Stimulated activated CD8-positive, alpha-beta memory T cell treated with anti-CD3 and anti-CD28 coated beads, Interleukin-4, amount 100 ng/mL, for 48 hours (primary cell): ENCODE measurements at regions not wholly inside any gene's neighbourhood (a gene's known extent, or its start where the extent isn't known, plus 50 kb on each side); places are given as distances from the start of the nearest gene placed in this dataset.
A peak's percentile ranks its signal among the peaks of the same experiment; 100 is the strongest.
"Not testable (repeated sequence)": the region's sequence is repeated elsewhere in the genome, so short reads cannot be mapped to it uniquely, and the experiment has no call there.

Source experiments
- DNase-seq: peaks from one replicate; pipeline ENCODE4 v3.0.0-alpha.2; 2020

GRCh38 chr9:103242486-103242885 is 247.4 kb downstream of the CYLC2 start:
- no peak for DNase-seq

DNA sequence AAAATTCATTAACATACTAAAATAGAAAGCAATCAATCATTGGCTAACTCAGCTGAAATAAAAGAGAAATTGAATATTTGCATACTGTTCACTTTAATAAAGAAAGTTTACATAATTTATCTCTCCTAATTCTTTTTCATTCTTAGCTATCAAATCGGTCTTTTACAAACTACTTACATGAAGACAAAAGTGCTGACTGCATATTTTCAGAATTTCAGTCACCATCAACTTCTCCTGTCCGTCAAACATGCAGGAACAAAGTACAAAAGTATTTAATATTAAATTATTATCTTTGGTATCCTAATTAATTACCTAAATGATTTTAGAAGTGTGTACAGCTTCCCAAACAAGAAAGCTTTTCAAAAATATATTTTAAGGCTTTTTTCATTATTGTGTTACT is 248.4 kb downstream of the CYLC2 start:
- no peak for DNase-seq

DNA sequence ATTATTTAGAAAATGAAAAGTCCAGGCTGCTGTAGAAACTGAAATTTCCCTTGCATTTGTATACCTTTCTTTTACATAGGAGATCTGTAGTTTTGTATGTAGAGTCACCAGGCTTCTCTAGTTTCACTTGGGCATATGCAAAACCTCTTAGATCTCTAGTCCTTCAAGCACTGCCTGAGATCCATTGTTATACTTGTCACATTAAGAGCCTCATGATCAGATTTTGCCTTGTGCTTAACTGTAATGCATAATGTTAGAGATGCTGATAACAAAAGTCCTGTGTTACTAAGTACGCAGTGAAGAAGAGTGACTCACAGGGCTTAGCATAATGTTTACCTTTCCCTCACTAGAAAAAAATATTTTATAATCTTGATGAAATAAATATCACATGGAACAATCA is 250.2 kb downstream of the CYLC2 start:
- no peak for DNase-seq

DNA sequence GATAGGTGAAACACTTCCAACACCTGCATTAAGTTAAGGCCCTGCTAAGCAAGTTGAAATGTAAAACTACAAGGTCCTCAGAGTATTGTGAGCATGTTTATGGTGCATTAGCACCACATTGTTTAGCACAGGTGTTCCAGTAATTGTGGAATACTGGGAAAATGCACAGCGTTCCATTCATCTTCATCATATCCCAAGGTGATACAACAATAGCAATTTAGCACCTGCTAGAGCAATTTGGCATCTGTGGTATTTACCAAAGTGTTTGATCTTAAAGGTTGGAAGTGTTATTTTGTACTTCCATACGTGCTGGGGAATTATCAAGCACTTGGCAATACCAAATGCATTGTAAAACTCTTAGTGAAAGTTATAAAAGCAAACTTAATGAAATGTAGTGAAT is 266.8 kb downstream of the CYLC2 start:
- DNase-seq = no peak

- DNase-seq = no peak
Measured at GRCh38 chr9:103266064-103266463, 270.9 kb downstream of the CYLC2 start.

GRCh38 chr9:103277240-103277639 is 282.1 kb downstream of the CYLC2 start:
- DNase-seq = no peak

GRCh38 chr9:103281126-103281525 is 286.0 kb downstream of the CYLC2 start:
- no peak for DNase-seq

DNA sequence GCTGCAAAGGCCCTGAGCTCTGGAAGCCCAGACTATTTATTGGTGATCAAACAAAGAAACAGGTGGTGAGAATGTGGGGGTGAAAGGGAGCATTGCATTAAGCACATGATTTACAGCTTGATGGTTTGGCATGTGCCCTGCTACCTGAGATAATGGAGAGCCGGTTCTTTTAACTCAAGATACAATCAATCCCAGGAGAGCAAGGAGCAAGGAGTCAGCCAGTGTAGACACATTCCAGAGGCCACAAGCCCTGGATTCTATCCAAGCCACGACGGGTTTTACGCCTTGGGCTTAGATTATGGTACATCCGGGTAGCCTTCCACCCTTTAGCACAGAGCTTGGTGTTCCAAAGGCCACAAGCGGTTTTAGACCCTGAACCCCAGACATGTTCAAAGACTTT is 292.2 kb downstream of the CYLC2 start:
- no peak for DNase-seq

GRCh38 chr9:103296189-103296588 is 301.1 kb downstream of the CYLC2 start:
- no peak for DNase-seq

DNA sequence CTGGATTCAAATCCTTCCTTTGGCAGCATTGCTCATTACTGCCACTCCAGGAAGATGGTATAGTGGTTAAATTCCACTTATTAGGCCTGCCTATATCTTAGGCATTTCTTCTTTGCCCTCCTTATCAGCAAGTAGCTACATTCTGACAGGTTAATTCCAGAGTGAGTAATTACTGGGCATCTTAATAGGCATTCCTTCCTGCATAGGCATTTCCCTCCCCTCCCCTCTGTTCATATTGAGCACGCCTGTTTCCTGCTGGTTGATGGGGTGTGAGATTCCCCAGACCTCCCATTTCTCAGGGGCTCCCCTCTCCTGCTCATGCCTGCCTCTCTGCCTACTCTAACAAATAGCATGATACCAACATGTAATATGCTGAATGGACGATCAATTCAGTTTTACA is 305.9 kb downstream of the CYLC2 start:
- DNase-seq = no peak

DNA sequence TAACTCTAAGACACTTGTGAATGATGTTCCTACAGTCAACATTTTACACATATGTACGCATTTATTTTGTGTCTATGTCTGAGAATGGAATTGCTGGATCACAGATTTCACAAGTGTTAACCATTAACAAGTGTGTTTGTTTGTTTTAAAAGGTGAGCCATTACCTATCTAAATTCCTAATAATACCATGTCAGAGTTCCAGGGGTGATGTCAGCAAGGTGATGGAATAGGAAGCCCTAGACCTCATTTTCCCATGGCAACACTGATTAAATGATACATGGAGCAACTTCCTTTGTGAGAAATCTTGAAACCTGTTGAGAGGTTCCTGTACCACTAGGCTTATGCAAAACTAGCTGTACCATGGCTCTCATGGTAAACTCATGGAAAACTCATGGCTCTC is 309.7 kb downstream of the CYLC2 start:
- DNase-seq = no peak

- DNase-seq = no peak
Measured at GRCh38 chr9:103319979-103320378, 324.8 kb downstream of the CYLC2 start.

DNA sequence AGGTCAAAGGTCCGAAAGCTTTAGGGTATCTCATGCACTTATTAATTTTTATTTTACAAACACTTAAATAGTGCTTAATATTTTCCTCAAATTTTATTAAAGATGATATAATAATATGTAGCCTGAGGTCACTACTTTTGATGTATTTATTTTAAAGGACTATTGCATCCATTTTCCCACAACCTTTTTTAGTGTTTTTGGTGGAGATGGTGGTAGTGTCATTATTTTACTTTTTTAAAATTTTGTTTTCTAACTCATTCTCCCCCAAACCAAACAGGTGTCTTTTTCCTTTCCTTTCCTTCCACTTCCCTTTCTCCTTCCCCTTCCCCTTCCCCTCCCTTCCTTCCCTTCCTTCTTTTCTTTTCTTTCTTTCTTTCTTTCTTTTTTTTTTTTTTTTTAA is 328.6 kb downstream of the CYLC2 start:
- DNase-seq = no peak

GRCh38 chr9:103335461-103335860 is 340.3 kb downstream of the CYLC2 start:
- DNase-seq = no peak

- DNase-seq = no peak
Measured at GRCh38 chr9:103355000-103355399, 359.9 kb downstream of the CYLC2 start.

- not testable (repeated sequence) for DNase-seq
Measured at GRCh38 chr9:103357980-103358379, 362.8 kb downstream of the CYLC2 start.

DNA sequence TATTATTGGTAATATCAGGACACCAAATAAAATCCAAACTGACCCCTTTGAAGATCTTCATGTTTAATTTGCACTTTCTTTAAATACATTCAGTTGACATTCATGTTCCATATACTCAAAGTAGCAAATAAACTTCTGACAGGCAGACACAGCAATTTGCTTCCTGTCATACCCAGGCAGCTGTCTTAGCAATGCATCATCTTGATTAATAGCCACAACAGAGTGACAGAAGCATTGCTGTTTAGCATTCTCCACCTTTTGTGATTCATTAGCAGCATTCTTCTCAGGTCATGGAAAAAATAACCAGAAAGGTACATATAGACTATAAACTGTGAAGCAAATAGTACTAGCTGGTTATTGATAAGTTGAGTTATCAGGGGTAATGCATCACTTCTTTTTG is 366.8 kb downstream of the CYLC2 start:
- no peak for DNase-seq

GRCh38 chr9:103362986-103363385 is 367.9 kb downstream of the CYLC2 start:
- no peak for DNase-seq

- no peak for DNase-seq
Measured at GRCh38 chr9:103364753-103365152, 369.6 kb downstream of the CYLC2 start.

- DNase-seq = no peak
Measured at GRCh38 chr9:103371152-103371551, 376.0 kb downstream of the CYLC2 start.

- no peak for DNase-seq
Measured at GRCh38 chr9:103372828-103373227, 377.7 kb downstream of the CYLC2 start.

GRCh38 chr9:103377667-103378066 is 382.5 kb downstream of the CYLC2 start:
- no peak for DNase-seq

DNA sequence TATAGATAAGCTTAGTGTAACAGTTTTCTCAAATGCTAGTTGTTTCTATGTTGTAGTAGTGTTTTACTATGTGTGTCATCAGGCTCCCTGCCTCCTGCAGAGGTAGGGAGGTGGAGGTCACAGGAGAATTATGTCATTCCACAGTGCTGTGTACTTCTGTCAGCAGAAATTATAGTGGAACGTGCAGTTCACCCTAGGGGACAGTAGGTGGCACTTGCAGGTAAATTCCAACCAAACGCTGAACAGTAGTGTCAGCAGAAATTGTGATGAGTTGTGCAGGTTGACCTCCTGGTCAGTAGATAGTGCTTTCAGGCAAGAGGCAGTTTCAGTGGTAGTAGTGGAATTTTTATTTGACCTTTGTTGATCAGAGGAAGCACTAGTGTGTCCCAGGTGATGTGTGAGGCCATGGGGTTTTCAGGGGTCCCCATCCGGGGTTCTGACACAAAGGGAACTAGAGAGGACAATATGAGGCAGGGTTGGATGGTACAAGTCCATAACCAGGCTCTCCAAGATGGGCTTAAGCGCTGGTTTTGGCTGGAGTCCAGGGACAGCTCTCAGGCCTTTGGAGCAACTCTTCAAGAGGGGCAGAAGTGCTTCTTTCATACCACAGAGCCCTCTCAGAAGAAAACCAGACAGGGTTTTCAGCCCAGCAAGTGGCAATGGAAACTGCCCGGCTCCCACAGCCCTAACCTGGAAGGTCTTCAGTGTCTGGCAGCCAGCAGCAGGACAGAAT is 402.9 kb downstream of the CYLC2 start:
- peak; percentile 41 for DNase-seq

GRCh38 chr9:103399535-103399934 is 404.4 kb downstream of the CYLC2 start:
- no peak for DNase-seq

DNA sequence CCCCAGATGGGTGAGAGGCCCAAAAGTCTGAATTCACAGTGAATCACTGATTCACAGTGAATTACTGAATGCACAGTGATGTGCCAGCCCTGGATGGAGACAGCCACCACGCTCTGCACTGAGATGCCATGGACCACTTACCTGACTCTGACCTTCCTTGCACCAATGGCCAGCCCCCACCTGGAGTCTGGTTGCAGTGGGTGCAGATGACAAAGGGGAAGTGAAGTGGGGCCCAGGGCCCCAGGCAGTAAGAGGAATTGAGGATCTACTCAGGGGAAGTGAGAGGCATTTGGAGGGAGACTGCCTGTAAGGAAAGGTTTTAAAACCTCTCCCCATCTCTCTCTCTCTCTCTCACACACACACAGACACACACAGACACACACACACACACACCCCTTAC is 412.1 kb downstream of the CYLC2 start:
- no peak for DNase-seq
